ENCODE measurements at regions not wholly inside any gene's neighbourhood (a gene's known extent, or its start where the extent isn't known, plus 50 kb on each side); places are given as distances from the start of the nearest gene placed in this dataset.

- ATAC-seq (ENCODE audit: low FRiP score in 2 of 2), result no peak
- Histone ChIP-seq H3K9me3 (peaks cover 0 to 4% (median 0%) of the 10 kb centered on the region in 4 donors), H3K27me3 (no peaks in the 10 kb centered on the region), H3K4me3 (no peak overlapping the region), H3K36me3 (no peaks in the 10 kb centered on the region), H3K27ac (no peak overlapping the region), H3K4me1 (no peaks in the 10 kb centered on the region)
- WGBS, 2 donors, result 81 to 83% methylated on average over 1 of the region's 1 CpG
- no peak for TF ChIP-seq POLR2A (IDR thresholded peaks at IDR 0.05)
- no peak for TF ChIP-seq EP300 (IDR thresholded peaks at IDR 0.05)
- no peak for TF ChIP-seq POLR2AphosphoS5 (IDR thresholded peaks at IDR 0.05)
- no peak for TF ChIP-seq CTCF (IDR thresholded peaks at IDR 0.05)
- DNase-seq, result no peak
Observed at GRCh38 chr4:34221986-34222385, 2022.3 kb downstream of the ARAP2 start.

GRCh38 chr4:34236118-34236517 lies 2008.2 kb downstream of the ARAP2 start:
- Histone ChIP-seq H3K27me3 (no peaks in the 10 kb centered on the region), H3K4me3 (no peak overlapping the region), H3K36me3 (no peaks in the 10 kb centered on the region), H3K4me1 (no peaks in the 10 kb centered on the region), H3K9me3 (no peaks in the 10 kb centered on the region), H3K27ac (no peak overlapping the region)
- TF ChIP-seq EP300 (IDR thresholded peaks at IDR 0.05) (no peak), POLR2A (IDR thresholded peaks at IDR 0.05) (no peak), POLR2AphosphoS5 (IDR thresholded peaks at IDR 0.05) (no peak), CTCF (IDR thresholded peaks at IDR 0.05) (no peak)
- no peak for ATAC-seq (ENCODE audit: low FRiP score in 2 of 2)
- no peak for DNase-seq
- 90 to 95% methylated on average over 1 of the region's 1 CpG for WGBS, 2 donors

GRCh38 chr4:34245276-34245675 lies 1999.0 kb downstream of the ARAP2 start:
- Histone ChIP-seq H3K4me1 (no peaks in the 10 kb centered on the region), H3K9me3 (peaks cover 0 to 3% (median 0%) of the 10 kb centered on the region in 4 donors), H3K27ac (no peak overlapping the region), H3K36me3 (no peaks in the 10 kb centered on the region), H3K4me3 (no peak overlapping the region), H3K27me3 (no peaks in the 10 kb centered on the region)
- DNase-seq, result no peak
- no peak for ATAC-seq (ENCODE audit: low FRiP score in 2 of 2)
- TF ChIP-seq CTCF (IDR thresholded peaks at IDR 0.05) (no peak), EP300 (IDR thresholded peaks at IDR 0.05) (no peak), POLR2AphosphoS5 (IDR thresholded peaks at IDR 0.05) (no peak), POLR2A (IDR thresholded peaks at IDR 0.05) (no peak)
- WGBS, 2 donors, result 82 to 83% methylated on average over 2 of the region's 2 CpGs

- H3K27ac ChIP-seq, result no peak overlapping the region
- H3K9me3 ChIP-seq, result peaks cover 0 to 3% (median 0%) of the 10 kb centered on the region in 4 donors
- no peak for ATAC-seq (ENCODE audit: low FRiP score in 2 of 2)
- TF ChIP-seq EP300 (IDR thresholded peaks at IDR 0.05) (no peak), POLR2A (IDR thresholded peaks at IDR 0.05) (no peak), POLR2AphosphoS5 (IDR thresholded peaks at IDR 0.05) (no peak), CTCF (IDR thresholded peaks at IDR 0.05) (no peak)
- 62 to 92% methylated on average over 1 of the region's 1 CpG for WGBS, 2 donors
- no peaks in the 10 kb centered on the region for H3K27me3 ChIP-seq
- H3K36me3 ChIP-seq, result no peaks in the 10 kb centered on the region
- no peak for DNase-seq
- H3K4me3 ChIP-seq, result no peak overlapping the region
- H3K4me1 ChIP-seq, result no peaks in the 10 kb centered on the region
Observed at GRCh38 chr4:34250562-34250961, 1993.8 kb downstream of the ARAP2 start.

GRCh38 chr4:34253239-34253638 lies 1991.1 kb downstream of the ARAP2 start:
- Histone ChIP-seq H3K4me1 (no peaks in the 10 kb centered on the region), H3K9me3 (no peaks in the 10 kb centered on the region), H3K36me3 (no peaks in the 10 kb centered on the region), H3K27me3 (no peaks in the 10 kb centered on the region), H3K27ac (no peak overlapping the region), H3K4me3 (no peak overlapping the region)
- DNase-seq (no peak), ATAC-seq (ENCODE audit: low FRiP score in 2 of 2) (no peak)
- TF ChIP-seq POLR2A (IDR thresholded peaks at IDR 0.05) (no peak), EP300 (IDR thresholded peaks at IDR 0.05) (no peak), CTCF (IDR thresholded peaks at IDR 0.05) (no peak), POLR2AphosphoS5 (IDR thresholded peaks at IDR 0.05) (no peak)
